Adrenal gland (tissue), 5 donors: ENCODE measurements at regions not wholly inside any gene's neighbourhood (a gene's known extent, or its start where the extent isn't known, plus 50 kb on each side); places are given as distances from the start of the nearest gene placed in this dataset.

Experiments used
- CTCF ChIP-seq, 6 experiments: fragments of 450-650 bp in 4 of 6; fragments of 200-600 bp in 2 of 6; sonication (generic) in 1 of 6; IDR thresholded peaks; 1 replicate in 5 of 6; 2 replicates in 1 of 6; pipeline versions ENCODE4 v1.5.1 to v1.8.0; 2016 to 2021; ENCODE audit warnings: antibody characterized with exemption in 6 of 6, mild to moderate bottlenecking in 2 of 6, moderate library complexity in 1 of 6
- POLR2A ChIP-seq, 2 donors: fragments of 450-650 bp; IDR thresholded peaks; one replicate each; pipeline ENCODE4 v1.6.1; 2017; ENCODE audit warnings: antibody characterized with exemption in 2 of 2, mild to moderate bottlenecking in 2 of 2, moderate library complexity in 1 of 2
- donor health status: DM: no; HTN: no; CAD: no.

DNA sequence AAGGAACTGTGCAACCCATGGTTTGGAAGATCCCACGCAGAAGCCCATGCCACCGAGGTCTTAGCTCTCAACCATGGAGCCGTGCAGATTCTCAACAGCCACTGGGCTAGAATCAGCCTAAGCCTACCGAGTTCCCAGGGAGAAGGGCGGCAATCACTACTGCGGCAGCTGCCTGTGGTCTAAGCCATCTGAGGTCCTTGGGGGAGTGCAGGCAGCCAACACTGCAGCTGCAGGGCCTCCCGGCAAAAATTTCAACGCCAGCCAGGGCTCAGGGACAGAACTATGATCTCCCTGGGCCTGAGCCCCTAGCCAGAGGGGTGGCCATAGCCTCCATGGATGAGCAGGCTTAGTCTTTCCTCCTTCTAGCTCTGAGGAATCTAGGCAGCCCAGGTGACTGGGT lies 156.8 kb upstream of the CLEC14A start:
- TF ChIP-seq CTCF (IDR thresholded peaks at IDR 0.05) (no peak), POLR2A (IDR thresholded peaks at IDR 0.05) (no peak)
